Esophagus muscularis mucosa (tissue), 3 donors: ENCODE measurements at regions not wholly inside any gene's neighbourhood (a gene's known extent, or its start where the extent isn't known, plus 50 kb on each side); places are given as distances from the start of the nearest gene placed in this dataset.

Experiments
- POLR2A ChIP-seq: fragments of 450-650 bp; IDR thresholded peaks from one replicate; pipeline ENCODE4 v1.6.1; 2017; ENCODE audit warnings: antibody characterized with exemption, moderate library complexity, mild to moderate bottlenecking, low read depth
- TF ChIP-seq, protein P1 (sequence below), 3 experiments: fragments of 200-600 bp in 2 of 3; fragments of 450-650 bp in 1 of 3; sonication (generic) in 2 of 3; IDR thresholded peaks; one replicate each; pipeline ENCODE4 v1.5.1; 2017 to 2019; ENCODE audit warnings: antibody characterized with exemption in 3 of 3, mild to moderate bottlenecking in 2 of 3, moderate library complexity in 1 of 3

DNA sequence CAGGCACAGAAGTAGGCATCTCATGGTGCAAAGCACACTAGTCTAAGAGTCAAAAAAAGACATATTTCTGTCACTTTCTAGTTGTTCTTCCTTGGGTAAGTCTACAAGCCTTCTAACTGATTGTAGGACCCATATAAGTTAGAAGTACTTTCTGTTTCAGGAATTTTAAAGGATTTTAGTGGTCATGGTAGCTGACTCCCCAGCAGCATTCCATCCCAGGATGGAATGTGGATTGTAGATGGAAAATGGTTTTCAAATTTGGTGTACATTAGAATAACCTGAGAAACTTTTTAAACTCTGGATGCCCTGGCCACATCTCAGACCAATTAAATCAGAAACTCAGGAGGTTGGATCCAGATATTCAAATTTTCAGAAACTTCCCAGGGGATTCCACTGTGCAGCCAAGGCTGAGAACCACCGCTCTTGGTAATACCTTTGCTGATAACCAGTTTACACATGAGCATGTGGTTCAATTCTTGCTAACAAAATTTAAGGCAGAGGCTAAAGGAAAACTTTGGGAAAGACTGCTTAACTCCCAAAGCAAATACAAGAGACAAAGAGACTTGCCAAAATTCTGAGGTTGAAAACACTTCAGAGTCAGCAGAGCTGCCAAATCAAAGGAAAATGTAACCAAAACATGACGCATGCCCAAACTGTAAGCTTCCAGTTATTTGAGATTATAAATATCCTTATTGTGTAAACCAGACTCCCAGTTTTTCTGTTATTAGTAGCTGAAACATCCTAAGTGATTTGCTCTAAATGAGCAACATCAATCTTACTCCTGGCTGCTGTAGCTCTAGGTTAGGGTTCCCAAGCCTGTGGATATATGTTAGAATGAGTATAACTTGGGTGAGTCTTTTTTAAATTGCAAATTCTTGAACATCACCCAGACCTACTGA lies 145.4 kb upstream of the MTAP start:
- TF ChIP-seq POLR2A, result no peak
- TF ChIP-seq, protein P1, sequence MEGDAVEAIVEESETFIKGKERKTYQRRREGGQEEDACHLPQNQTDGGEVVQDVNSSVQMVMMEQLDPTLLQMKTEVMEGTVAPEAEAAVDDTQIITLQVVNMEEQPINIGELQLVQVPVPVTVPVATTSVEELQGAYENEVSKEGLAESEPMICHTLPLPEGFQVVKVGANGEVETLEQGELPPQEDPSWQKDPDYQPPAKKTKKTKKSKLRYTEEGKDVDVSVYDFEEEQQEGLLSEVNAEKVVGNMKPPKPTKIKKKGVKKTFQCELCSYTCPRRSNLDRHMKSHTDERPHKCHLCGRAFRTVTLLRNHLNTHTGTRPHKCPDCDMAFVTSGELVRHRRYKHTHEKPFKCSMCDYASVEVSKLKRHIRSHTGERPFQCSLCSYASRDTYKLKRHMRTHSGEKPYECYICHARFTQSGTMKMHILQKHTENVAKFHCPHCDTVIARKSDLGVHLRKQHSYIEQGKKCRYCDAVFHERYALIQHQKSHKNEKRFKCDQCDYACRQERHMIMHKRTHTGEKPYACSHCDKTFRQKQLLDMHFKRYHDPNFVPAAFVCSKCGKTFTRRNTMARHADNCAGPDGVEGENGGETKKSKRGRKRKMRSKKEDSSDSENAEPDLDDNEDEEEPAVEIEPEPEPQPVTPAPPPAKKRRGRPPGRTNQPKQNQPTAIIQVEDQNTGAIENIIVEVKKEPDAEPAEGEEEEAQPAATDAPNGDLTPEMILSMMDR (IDR thresholded peaks at IDR 0.05), result no peak
